A673 (cell line): ENCODE measurements at regions not wholly inside any gene's neighbourhood (a gene's known extent, or its start where the extent isn't known, plus 50 kb on each side); places are given as distances from the start of the nearest gene placed in this dataset.

Experiments
- BruUV-seq: library from RNA; stranded (reverse); fragments of 400-500 nt; replicated peaks from 2 replicates; lab custom pipeline; 2021; lab: Mats Ljungman, UMichigan
- CTCF ChIA-PET: fragments of 300-600 bp; sonication (Branson Sonifier 250); formaldehyde crosslinking; loops from one replicate; lab custom pipeline; 2022; ENCODE audit warnings: antibody characterized with exemption; lab: Charles Lee
- POLR2A ChIA-PET: fragments of 300-600 bp; sonication (Branson Sonifier 250); formaldehyde crosslinking; loops from one replicate; lab custom pipeline; 2022; ENCODE audit warnings: antibody characterized with exemption; ENCODE audit not compliant: low non-redundant PET; lab: Charles Lee
- DNase-seq: peaks from one replicate; pipeline ENCODE4 v3.0.0-alpha.2; 2015; ENCODE audit warnings: low spot score
- H3K27ac ChIP-seq: fragments of 200-600 bp; sonication (generic); 2 replicates; pipeline ENCODE4 v1.5.1; 2016; ENCODE audit warnings: mixed run types, low read depth, mild to moderate bottlenecking, mixed read lengths, antibody characterized with exemption, low read length; ENCODE audit not compliant: poor library complexity, severe bottlenecking
- H3K27me3 ChIP-seq: fragments of 200-600 bp; sonication (generic); replicated peaks from 2 replicates; pipeline ENCODE4 v1.6.1; 2017; ENCODE audit warnings: mixed run types, low read depth, mild to moderate bottlenecking, mixed read lengths, antibody characterized with exemption, low read length; ENCODE audit not compliant: insufficient read depth, poor library complexity
- H3K36me3 ChIP-seq: fragments of 200-600 bp; sonication (generic); 2 replicates; pipeline ENCODE4 v1.6.1; 2016; ENCODE audit warnings: mixed run types, mild to moderate bottlenecking, mixed read lengths, antibody characterized with exemption, low read length; ENCODE audit not compliant: insufficient read depth, poor library complexity, severe bottlenecking
- H3K4me1 ChIP-seq: fragments of 200-600 bp; sonication (generic); 2 replicates; pipeline ENCODE4 v1.6.1; 2017; ENCODE audit warnings: mixed run types, mild to moderate bottlenecking, mixed read lengths, antibody characterized with exemption, low read length; ENCODE audit not compliant: insufficient read depth, poor library complexity, severe bottlenecking
- H3K4me3 ChIP-seq: fragments of 200-600 bp; sonication (generic); 2 replicates; pipeline ENCODE4 v1.5.1; 2016; ENCODE audit warnings: low read depth, mixed run types, mild to moderate bottlenecking, mixed read lengths, low read length; ENCODE audit not compliant: poor library complexity, severe bottlenecking
- H3K9me3 ChIP-seq: fragments of 200-600 bp; sonication (generic); 2 replicates; pipeline ENCODE4 v1.6.1; 2016; ENCODE audit warnings: mixed run types, low read depth, mild to moderate bottlenecking, mixed read lengths, antibody characterized with exemption, low read length; ENCODE audit not compliant: poor library complexity, severe bottlenecking
- EZH2 ChIP-seq: fragments of 200-600 bp; sonication (generic); IDR thresholded peaks from 2 replicates; pipeline ENCODE4 v1.6.1; 2017; ENCODE audit warnings: borderline replicate concordance, low read depth, mild to moderate bottlenecking, mixed read lengths, antibody characterized with exemption, low read length; ENCODE audit not compliant: poor library complexity, severe bottlenecking
- intact Hi-C: fragments of 100-400 bp; cut with micrococcal nuclease; formaldehyde crosslinking; loops from one replicate; pipeline ENCODE4 v1.10.0; 2022; ENCODE audit not compliant: unreplicated experiment
- TF ChIP-seq, protein P1 (sequence below): fragments of 300-800, 200-600 bp; sonication (generic); conservative IDR thresholded peaks from 2 replicates; pipeline ENCODE4 v1.5.1; 2017; ENCODE audit warnings: low read depth, mild to moderate bottlenecking, antibody characterized with exemption, low read length, moderate library complexity, mixed read lengths

DNA sequence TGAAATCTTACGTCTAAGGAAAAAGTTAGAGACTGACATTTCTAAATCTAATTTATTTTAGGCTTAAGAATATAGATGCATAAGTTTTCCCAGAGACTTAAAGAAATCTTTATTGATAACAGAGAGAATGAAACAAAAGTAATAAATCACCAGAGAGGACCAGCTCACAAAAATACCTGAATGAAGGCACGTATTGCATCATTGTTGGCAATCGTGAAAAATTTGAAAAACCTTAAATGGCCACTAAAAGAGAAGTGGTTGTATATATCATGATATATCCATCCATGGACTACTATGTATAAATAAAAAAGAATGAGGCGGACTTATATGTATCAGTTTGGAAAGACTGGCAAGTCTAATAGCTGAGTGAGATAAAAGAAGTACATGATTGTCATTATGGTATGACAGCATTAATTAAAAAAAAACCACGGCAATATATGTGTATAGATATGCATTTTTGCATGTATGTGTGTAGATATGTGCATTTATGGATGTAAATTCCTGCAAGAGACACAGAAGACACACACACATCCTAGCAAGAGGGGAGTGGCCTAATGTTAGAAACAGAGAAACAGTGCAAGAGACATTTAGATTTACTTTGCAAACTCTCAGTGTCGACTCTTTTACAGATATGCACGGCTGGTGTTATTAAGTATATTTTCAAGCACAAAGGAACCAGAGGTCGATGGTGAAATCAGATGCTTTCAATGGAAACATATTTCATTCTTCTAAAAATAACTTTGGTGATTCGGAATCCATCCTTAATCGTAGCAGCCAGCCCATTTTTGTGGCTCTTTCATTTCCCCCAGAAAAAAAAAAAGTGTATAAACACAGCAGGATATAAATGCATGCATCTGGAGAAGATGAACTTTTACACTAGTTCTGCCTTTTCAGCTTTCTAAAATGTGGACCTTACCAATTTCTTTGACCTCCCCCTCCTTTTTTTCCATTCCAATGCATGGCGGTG is 156.1 kb upstream of the SALL4 start:
- Histone ChIP-seq H3K36me3 (no peaks in the 10 kb centered on the region), H3K27ac (peak overlapping the region; percentile 48), H3K27me3 (no peaks in the 10 kb centered on the region), H3K4me1 (peaks cover 28% of the 10 kb centered on the region), H3K4me3 (peak overlapping the region; percentile 25), H3K9me3 (no peaks in the 10 kb centered on the region)
- no TSS peak for BruUV-seq
- ChIA-PET CTCF (interaction anchor here (0.6 kb wide), 1 partner anchor 257 kb away, joined by 4 read pairs; no protein-coding TSS in a partner anchor), POLR2A (no interaction called here)
- intact Hi-C loops: no loop called here
- DNase-seq: peak; percentile 27
- TF ChIP-seq EZH2: no peak
- TF ChIP-seq, protein P1, sequence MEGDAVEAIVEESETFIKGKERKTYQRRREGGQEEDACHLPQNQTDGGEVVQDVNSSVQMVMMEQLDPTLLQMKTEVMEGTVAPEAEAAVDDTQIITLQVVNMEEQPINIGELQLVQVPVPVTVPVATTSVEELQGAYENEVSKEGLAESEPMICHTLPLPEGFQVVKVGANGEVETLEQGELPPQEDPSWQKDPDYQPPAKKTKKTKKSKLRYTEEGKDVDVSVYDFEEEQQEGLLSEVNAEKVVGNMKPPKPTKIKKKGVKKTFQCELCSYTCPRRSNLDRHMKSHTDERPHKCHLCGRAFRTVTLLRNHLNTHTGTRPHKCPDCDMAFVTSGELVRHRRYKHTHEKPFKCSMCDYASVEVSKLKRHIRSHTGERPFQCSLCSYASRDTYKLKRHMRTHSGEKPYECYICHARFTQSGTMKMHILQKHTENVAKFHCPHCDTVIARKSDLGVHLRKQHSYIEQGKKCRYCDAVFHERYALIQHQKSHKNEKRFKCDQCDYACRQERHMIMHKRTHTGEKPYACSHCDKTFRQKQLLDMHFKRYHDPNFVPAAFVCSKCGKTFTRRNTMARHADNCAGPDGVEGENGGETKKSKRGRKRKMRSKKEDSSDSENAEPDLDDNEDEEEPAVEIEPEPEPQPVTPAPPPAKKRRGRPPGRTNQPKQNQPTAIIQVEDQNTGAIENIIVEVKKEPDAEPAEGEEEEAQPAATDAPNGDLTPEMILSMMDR: no peak

DNA sequence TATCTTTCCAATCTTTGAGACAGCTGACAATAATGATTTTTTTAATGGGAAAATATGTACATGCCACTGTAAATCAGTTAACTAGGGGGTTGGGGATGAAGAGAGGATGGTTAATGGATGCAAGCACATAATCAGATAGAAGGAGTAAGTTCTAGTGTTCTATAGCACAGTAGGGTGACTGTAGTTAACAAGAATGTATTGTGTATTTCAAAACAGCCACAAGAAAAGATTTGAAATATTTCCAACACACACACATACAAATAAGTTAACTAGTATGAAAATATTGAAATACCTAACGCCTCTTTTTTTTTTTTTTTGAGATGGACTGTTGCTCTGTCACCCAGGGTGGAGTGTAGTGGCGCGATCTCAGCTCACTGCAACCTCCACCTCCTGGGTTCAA is 153.4 kb upstream of the SALL4 start:
- POLR2A ChIA-PET: interaction anchor here (0.6 kb wide), 1 partner anchor 224 kb away, joined by 4 read pairs; no protein-coding TSS in a partner anchor
- no peak for TF ChIP-seq EZH2
- TF ChIP-seq, protein P1: no peak
- intact Hi-C loops: no loop called here
- Histone ChIP-seq H3K4me1 (peaks cover 28% of the 10 kb centered on the region), H3K9me3 (no peaks in the 10 kb centered on the region), H3K36me3 (no peaks in the 10 kb centered on the region), H3K27ac (no peak overlapping the region), H3K4me3 (no peak overlapping the region), H3K27me3 (no peaks in the 10 kb centered on the region)
- no TSS peak for BruUV-seq
- CTCF ChIA-PET: no interaction called here
- no peak for DNase-seq

DNA sequence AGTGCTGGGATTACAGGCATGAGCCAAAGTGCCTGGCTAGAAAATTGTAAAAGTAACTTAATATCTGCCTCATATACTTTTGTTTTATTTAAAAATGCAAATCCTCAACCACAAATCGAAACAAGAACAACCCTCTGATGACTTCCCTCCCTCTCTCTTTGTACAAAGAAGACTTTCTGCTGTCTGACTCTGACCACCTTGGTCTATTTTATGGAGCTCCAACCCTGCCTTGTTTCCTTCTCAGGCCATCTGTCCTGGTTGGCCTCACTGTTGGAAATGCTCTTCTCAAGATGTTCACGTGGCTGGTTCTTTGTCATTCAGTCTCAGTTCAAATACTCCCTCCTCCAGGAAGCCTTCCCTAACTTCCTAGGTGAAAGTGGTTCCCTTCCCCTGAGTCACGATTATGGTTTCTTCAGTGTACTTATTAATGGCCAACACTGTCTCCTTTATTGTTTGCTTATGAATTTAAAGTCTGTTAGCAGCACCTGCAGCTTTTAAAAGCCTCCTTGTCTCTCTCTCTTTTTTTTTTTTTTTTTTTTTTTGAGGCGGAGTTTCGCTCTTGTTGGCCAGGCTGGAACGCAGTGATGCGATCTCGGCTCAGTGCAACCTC is 151.5 kb upstream of the SALL4 start:
- intact Hi-C loops: no loop called here
- H3K36me3 ChIP-seq: no peaks in the 10 kb centered on the region
- TF ChIP-seq, protein P1: no peak
- TF ChIP-seq EZH2: no peak
- H3K27ac ChIP-seq: no peak overlapping the region
- no TSS peak for BruUV-seq
- no peak for DNase-seq
- H3K9me3 ChIP-seq: no peaks in the 10 kb centered on the region
- CTCF ChIA-PET: interaction anchor here (0.7 kb wide), 1 partner anchor 128 kb away, joined by 5 read pairs; no protein-coding TSS in a partner anchor
- H3K4me3 ChIP-seq: no peak overlapping the region
- H3K4me1 ChIP-seq: peaks cover 11% of the 10 kb centered on the region
- no peaks in the 10 kb centered on the region for H3K27me3 ChIP-seq
- POLR2A ChIA-PET: no interaction called here
